Left lung (tissue), 4 donors: ENCODE measurements at regions not wholly inside any gene's neighbourhood (a gene's known extent, or its start where the extent isn't known, plus 50 kb on each side); places are given as distances from the start of the nearest gene placed in this dataset.

Experiments used
- ATAC-seq: fragments of 200-7000 bp; cut with Tn5 transposase; one replicate; pipeline ENCODE4 v1.9.1; 2020; ENCODE audit warnings: moderate library complexity
- DNase-seq, 4 donors: peaks; one replicate each; pipeline ENCODE4 v3.0.0-alpha.2; 2013 to 2020
- H3K27ac ChIP-seq, 2 donors: fragments of 200-600 bp; sonication (generic) in 1 of 2; one replicate each; pipeline versions ENCODE4 v1.5.0 to v1.8.0; 2020 to 2021
- H3K27me3 ChIP-seq, 2 donors: fragments of 200-600 bp; sonication (generic) in 1 of 2; one replicate each; pipeline versions ENCODE4 v1.5.0 to v1.8.0; 2020 to 2021
- H3K36me3 ChIP-seq, 2 donors: fragments of 200-600 bp; sonication (generic) in 1 of 2; one replicate each; pipeline versions ENCODE4 v1.5.0 to v1.8.0; 2020 to 2021
- H3K4me1 ChIP-seq, 2 donors: fragments of 200-600 bp; one replicate each; pipeline ENCODE4 v1.8.0; 2021
- H3K4me3 ChIP-seq, 2 donors: fragments of 200-600 bp; sonication (generic) in 1 of 2; one replicate each; pipeline versions ENCODE4 v1.5.0 to v1.8.0; 2020 to 2021; ENCODE audit warnings: mild to moderate bottlenecking in 1 of 2
- H3K9me3 ChIP-seq, 2 donors: fragments of 200-600 bp; sonication (generic) in 1 of 2; one replicate each; pipeline versions ENCODE4 v1.5.0 to v1.8.0; 2020 to 2021
- CTCF ChIP-seq, 2 donors: fragments of 200-600 bp; sonication (generic) in 1 of 2; IDR thresholded peaks; one replicate each; pipeline versions ENCODE4 v1.5.0 to v1.8.0; 2021; ENCODE audit warnings: antibody characterized with exemption in 2 of 2
- intact Hi-C, 2 donors: fragments of 100-400 bp; cut with DNase I; formaldehyde crosslinking; loops; one replicate each; pipeline versions ENCODE4 v1.11.2 to v1.14.2; 2022
- donor health status: DM: no; HTN: yes; CAD: no.
- donor health status: DM: no; HTN: no; CAD: no.

GRCh38 chr7:52021343-52021742 is 704.7 kb upstream of the COBL start:
- intact Hi-C loops = no loop called here
- Histone ChIP-seq H3K4me3 (no peak overlapping the region), H3K27ac (no peak overlapping the region), H3K9me3 (no peaks in the 10 kb centered on the region), H3K4me1 (no peaks in the 10 kb centered on the region), H3K27me3 (no peaks in the 10 kb centered on the region), H3K36me3 (no peaks in the 10 kb centered on the region)
- TF ChIP-seq CTCF (IDR thresholded peaks at IDR 0.05) = no peak
- ATAC-seq = no peak
- DNase-seq = no peak

- ATAC-seq (no peak), DNase-seq (no peak)
- H3K36me3 ChIP-seq = no peaks in the 10 kb centered on the region
- H3K9me3 ChIP-seq = no peaks in the 10 kb centered on the region
- H3K4me3 ChIP-seq = no peak overlapping the region
- no peak for TF ChIP-seq CTCF (IDR thresholded peaks at IDR 0.05)
- intact Hi-C loops = no loop called here
- H3K4me1 ChIP-seq = no peaks in the 10 kb centered on the region
- no peaks in the 10 kb centered on the region for H3K27me3 ChIP-seq
- no peak overlapping the region for H3K27ac ChIP-seq
These were observed 702.1 kb upstream of the COBL start for GRCh38 chr7:52018680-52019054.

- no peaks in the 10 kb centered on the region for H3K9me3 ChIP-seq
- H3K4me1 ChIP-seq = no peaks in the 10 kb centered on the region
- intact Hi-C loops = no loop called here
- no peaks in the 10 kb centered on the region for H3K27me3 ChIP-seq
- no peaks in the 10 kb centered on the region for H3K36me3 ChIP-seq
- H3K4me3 ChIP-seq = no peak overlapping the region
- peak in 2 of 4 donors; percentile 79 to 85 for DNase-seq
- no peak overlapping the region for H3K27ac ChIP-seq
- ATAC-seq = peak; percentile 69
- TF ChIP-seq CTCF (IDR thresholded peaks at IDR 0.05) = no peak
These were observed 701.4 kb upstream of the COBL start for GRCh38 chr7:52017802-52018679.

- H3K27me3 ChIP-seq = no peaks in the 10 kb centered on the region
- peak in 2 of 4 donors; percentile 90 to 93 for DNase-seq
- intact Hi-C loops = no loop called here
- TF ChIP-seq CTCF (IDR thresholded peaks at IDR 0.05) = no peak
- H3K36me3 ChIP-seq = no peaks in the 10 kb centered on the region
- no peak overlapping the region for H3K4me3 ChIP-seq
- no peak for ATAC-seq
- no peak overlapping the region for H3K27ac ChIP-seq
- H3K4me1 ChIP-seq = no peaks in the 10 kb centered on the region
- no peaks in the 10 kb centered on the region for H3K9me3 ChIP-seq
These were observed 692.6 kb upstream of the COBL start for GRCh38 chr7:52009181-52009580.

GRCh38 chr7:52006674-52007073 is 690.1 kb upstream of the COBL start:
- H3K4me3 ChIP-seq = no peak overlapping the region
- no peak overlapping the region for H3K27ac ChIP-seq
- no peaks in the 10 kb centered on the region for H3K27me3 ChIP-seq
- no peaks in the 10 kb centered on the region for H3K9me3 ChIP-seq
- TF ChIP-seq CTCF (IDR thresholded peaks at IDR 0.05) = no peak
- no peaks in the 10 kb centered on the region for H3K36me3 ChIP-seq
- ATAC-seq (no peak), DNase-seq (no peak)
- H3K4me1 ChIP-seq = no peaks in the 10 kb centered on the region
- intact Hi-C loops = no loop called here
